GM10266 (cell line): ENCODE measurements at regions not wholly inside any gene's neighbourhood (a gene's known extent, or its start where the extent isn't known, plus 50 kb on each side); places are given as distances from the start of the nearest gene placed in this dataset.

Source experiments
- DNase-seq: peaks from one replicate; pipeline ENCODE4 v3.0.0; 2012; ENCODE audit errors: extremely low spot score
- CTCF ChIP-seq: IDR thresholded peaks from 2 replicates; pipeline ENCODE4 v1.5.1; 2012; ENCODE audit warnings: mild to moderate bottlenecking, low read depth; ENCODE audit not compliant: control insufficient read depth, insufficient read depth; ENCODE audit errors: missing control alignments

GRCh38 chrX:34437586-34437985 is 219.5 kb downstream of the TMEM47 start:
- no peak for DNase-seq
- TF ChIP-seq CTCF, result no peak

GRCh38 chrX:34426334-34426733 is 230.8 kb downstream of the TMEM47 start:
- no peak for DNase-seq
- TF ChIP-seq CTCF, result no peak

GRCh38 chrX:34406580-34406979 is 250.5 kb downstream of the TMEM47 start:
- no peak for TF ChIP-seq CTCF
- no peak for DNase-seq

- no peak for TF ChIP-seq CTCF
- DNase-seq, result no peak
Measured at GRCh38 chrX:34404386-34405070, 252.6 kb downstream of the TMEM47 start.

GRCh38 chrX:34401411-34401810 is 255.7 kb downstream of the TMEM47 start:
- TF ChIP-seq CTCF, result no peak
- no peak for DNase-seq

GRCh38 chrX:34382416-34382815 is 250.3 kb upstream of the FAM47A start:
- no peak for TF ChIP-seq CTCF
- no peak for DNase-seq

GRCh38 chrX:34381241-34381640 is 249.1 kb upstream of the FAM47A start:
- TF ChIP-seq CTCF, result no peak
- no peak for DNase-seq
